ENCODE measurements at regions not wholly inside any gene's neighbourhood (a gene's known extent, or its start where the extent isn't known, plus 50 kb on each side); places are given as distances from the start of the nearest gene placed in this dataset.

DNA sequence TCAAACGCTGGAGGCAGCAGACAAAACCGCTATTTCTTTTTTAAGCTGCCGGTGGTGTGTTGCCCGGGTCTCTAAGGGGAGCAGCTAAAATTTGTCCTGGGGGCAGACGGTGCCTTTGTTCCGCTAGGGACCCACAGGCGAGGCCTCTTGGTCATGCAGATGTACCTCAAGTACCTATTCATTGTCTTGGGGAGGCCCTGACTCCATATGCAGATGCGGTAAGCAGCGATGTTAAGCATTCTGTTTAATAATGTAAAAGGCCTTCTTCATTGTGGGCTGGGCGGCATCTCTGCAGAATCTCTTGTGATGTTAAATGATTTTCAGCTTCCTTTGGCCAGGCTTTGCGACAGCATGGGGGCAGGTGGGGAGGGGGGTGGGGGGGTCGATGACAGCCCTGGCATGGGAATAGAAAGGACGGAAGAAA, 98.9 kb upstream of the PJA1 start:
- TF ChIP-seq, protein P1, sequence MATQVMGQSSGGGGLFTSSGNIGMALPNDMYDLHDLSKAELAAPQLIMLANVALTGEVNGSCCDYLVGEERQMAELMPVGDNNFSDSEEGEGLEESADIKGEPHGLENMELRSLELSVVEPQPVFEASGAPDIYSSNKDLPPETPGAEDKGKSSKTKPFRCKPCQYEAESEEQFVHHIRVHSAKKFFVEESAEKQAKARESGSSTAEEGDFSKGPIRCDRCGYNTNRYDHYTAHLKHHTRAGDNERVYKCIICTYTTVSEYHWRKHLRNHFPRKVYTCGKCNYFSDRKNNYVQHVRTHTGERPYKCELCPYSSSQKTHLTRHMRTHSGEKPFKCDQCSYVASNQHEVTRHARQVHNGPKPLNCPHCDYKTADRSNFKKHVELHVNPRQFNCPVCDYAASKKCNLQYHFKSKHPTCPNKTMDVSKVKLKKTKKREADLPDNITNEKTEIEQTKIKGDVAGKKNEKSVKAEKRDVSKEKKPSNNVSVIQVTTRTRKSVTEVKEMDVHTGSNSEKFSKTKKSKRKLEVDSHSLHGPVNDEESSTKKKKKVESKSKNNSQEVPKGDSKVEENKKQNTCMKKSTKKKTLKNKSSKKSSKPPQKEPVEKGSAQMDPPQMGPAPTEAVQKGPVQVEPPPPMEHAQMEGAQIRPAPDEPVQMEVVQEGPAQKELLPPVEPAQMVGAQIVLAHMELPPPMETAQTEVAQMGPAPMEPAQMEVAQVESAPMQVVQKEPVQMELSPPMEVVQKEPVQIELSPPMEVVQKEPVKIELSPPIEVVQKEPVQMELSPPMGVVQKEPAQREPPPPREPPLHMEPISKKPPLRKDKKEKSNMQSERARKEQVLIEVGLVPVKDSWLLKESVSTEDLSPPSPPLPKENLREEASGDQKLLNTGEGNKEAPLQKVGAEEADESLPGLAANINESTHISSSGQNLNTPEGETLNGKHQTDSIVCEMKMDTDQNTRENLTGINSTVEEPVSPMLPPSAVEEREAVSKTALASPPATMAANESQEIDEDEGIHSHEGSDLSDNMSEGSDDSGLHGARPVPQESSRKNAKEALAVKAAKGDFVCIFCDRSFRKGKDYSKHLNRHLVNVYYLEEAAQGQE (IDR thresholded peaks at IDR 0.05; ENCODE audit: insufficient read depth in 1 of 2, low read depth in 2 of 2, low read length in 2 of 2) = no peak
- TF ChIP-seq TAF1 (IDR thresholded peaks at IDR 0.05; ENCODE audit: borderline replicate concordance, insufficient read depth, low read length) = no peak
- TF ChIP-seq FOXP2 (optimal IDR thresholded peaks at IDR 0.05; ENCODE audit: borderline replicate concordance, extremely low read depth, extremely low read length, insufficient read depth) = no peak
- TF ChIP-seq POLR2AphosphoS5 (IDR thresholded peaks at IDR 0.05; ENCODE audit: low read depth, low read length) = no peak
- no peak for TF ChIP-seq SIN3A (IDR thresholded peaks at IDR 0.05; ENCODE audit: borderline replicate concordance, insufficient read depth, low read length)

- TF ChIP-seq POLR2AphosphoS5 (IDR thresholded peaks at IDR 0.05; ENCODE audit: low read depth, low read length) (no peak), SIN3A (IDR thresholded peaks at IDR 0.05; ENCODE audit: borderline replicate concordance, insufficient read depth, low read length) (no peak), FOXP2 (optimal IDR thresholded peaks at IDR 0.05; ENCODE audit: borderline replicate concordance, extremely low read depth, extremely low read length, insufficient read depth) (no peak)
Observed at GRCh38 chrX:69263251-69263820, 98.1 kb upstream of the PJA1 start.

DNA sequence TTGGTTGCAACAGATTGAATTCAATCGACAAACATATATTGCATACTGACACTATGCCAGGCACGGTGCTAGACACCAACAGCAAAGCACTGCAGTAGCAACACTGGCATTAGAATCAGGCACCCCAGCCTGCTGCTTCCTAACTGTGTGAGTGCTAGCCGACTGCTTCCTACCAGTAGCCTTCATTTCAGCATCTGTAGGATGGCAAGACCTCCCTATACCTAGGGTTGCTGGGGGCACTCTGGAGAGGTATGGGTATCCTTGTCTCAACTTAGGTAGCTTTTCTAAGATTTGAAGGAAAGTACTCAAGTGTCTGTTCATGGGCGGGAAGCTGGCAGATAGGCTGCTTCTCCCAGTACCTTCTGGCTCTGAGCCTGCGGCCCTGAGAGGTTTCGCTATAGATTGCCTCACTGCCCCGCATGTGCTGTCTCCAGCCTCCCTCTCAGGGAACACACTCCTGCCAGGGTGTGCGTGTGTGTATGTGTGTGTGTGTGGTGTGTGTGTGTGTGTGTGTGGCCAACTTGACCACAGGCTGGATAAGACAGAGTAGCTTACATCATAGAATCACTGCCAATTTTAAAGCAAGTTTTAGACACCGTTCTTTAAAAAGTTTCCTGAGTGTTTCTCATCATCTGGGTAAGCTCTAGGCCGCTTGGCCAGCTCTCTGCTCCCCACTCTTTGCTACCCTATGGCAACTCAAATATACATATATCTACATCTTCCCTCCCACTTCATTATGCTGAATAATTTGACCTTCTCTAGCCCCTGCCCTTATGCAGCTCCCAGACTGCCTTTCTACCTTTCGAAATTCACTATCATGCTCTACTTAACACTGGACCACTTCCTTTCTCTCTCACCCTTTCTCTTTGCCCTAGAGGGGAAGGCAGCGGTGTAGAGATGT, 97.0 kb upstream of the PJA1 start:
- TF ChIP-seq POLR2AphosphoS5 (IDR thresholded peaks at IDR 0.05; ENCODE audit: low read depth, low read length) (no peak), SIN3A (IDR thresholded peaks at IDR 0.05; ENCODE audit: borderline replicate concordance, insufficient read depth, low read length) (no peak)

- TF ChIP-seq FOXP2 (optimal IDR thresholded peaks at IDR 0.05; ENCODE audit: borderline replicate concordance, extremely low read depth, extremely low read length, insufficient read depth) (no peak), TAF1 (IDR thresholded peaks at IDR 0.05; ENCODE audit: borderline replicate concordance, insufficient read depth, low read length) (no peak), SIN3A (IDR thresholded peaks at IDR 0.05; ENCODE audit: borderline replicate concordance, insufficient read depth, low read length) (no peak), POLR2AphosphoS5 (IDR thresholded peaks at IDR 0.05; ENCODE audit: low read depth, low read length) (no peak)
- TF ChIP-seq, protein P1 (IDR thresholded peaks at IDR 0.05; ENCODE audit: insufficient read depth in 1 of 2, low read depth in 2 of 2, low read length in 2 of 2) = no peak
Observed at GRCh38 chrX:69260169-69260568, 94.9 kb upstream of the PJA1 start.

GRCh38 chrX:69258893-69259292, 93.6 kb upstream of the PJA1 start:
- TF ChIP-seq TAF1 (IDR thresholded peaks at IDR 0.05; ENCODE audit: borderline replicate concordance, insufficient read depth, low read length) = no peak
- no peak for TF ChIP-seq POLR2AphosphoS5 (IDR thresholded peaks at IDR 0.05; ENCODE audit: low read depth, low read length)
- no peak for TF ChIP-seq SIN3A (IDR thresholded peaks at IDR 0.05; ENCODE audit: borderline replicate concordance, insufficient read depth, low read length)
- TF ChIP-seq FOXP2 (optimal IDR thresholded peaks at IDR 0.05; ENCODE audit: borderline replicate concordance, extremely low read depth, extremely low read length, insufficient read depth) = no peak
- TF ChIP-seq, protein P1 (IDR thresholded peaks at IDR 0.05; ENCODE audit: insufficient read depth in 1 of 2, low read depth in 2 of 2, low read length in 2 of 2) = no peak

Measured in PFSK-1 (cell line).